ENCODE measurements at regions not wholly inside any gene's neighbourhood (a gene's known extent, or its start where the extent isn't known, plus 50 kb on each side); places are given as distances from the start of the nearest gene placed in this dataset.

DNA sequence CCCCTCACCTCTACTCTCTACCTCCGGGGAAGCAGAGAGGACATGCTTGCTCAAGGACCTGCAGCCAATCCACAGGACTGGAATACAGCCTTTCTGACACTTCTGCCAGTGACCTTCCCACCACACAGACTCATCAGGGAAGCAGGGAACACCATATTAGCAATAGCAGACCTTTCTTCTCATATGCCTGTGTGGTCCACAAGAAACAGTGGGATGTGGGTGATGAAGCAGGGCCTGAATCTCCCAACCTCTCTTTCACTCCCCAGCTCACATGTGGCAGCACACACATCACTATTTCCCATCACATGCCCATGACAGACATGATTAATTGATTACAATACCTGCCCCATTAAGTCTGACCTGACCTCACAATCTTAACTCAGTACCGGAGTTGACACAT is 695.1 kb downstream of the MATN1 start:
- no peak overlapping the region for H3K4me3 Mint-ChIP-seq
- H3K27ac Mint-ChIP-seq = no peak overlapping the region
- no peaks in the 10 kb centered on the region for H3K4me1 Mint-ChIP-seq
- H3K36me3 Mint-ChIP-seq = no peaks in the 10 kb centered on the region
- DNase-seq (no peak), ATAC-seq (replicated peaks) (no peak)
- H3K27me3 Mint-ChIP-seq = peaks cover 8 to 30% of the 10 kb centered on the region in 2 donors
- peaks cover 5 to 8% of the 10 kb centered on the region in 2 donors for H3K9me3 Mint-ChIP-seq

DNA sequence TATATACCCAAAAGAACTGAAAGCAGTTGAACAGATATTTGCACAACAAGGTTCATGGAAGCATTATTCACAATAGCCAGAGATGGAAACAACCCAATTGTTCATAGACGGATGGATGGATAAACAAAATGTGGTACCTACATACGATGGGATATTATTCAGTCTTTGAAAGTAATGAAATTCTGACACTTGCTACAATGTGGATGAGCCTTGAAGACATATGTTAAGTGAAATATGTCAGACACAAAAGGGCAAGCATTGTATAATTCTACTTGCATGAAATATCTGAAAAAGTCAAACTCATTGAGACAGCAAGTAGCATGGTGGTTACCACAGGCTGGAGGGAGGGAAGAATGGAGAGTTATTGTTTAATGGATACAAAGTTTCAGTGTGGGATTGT is 696.1 kb downstream of the MATN1 start:
- DNase-seq (no peak), ATAC-seq (replicated peaks) (no peak)
- H3K4me1 Mint-ChIP-seq = no peaks in the 10 kb centered on the region
- H3K27me3 Mint-ChIP-seq = peaks cover 17 to 40% of the 10 kb centered on the region in 2 donors
- H3K36me3 Mint-ChIP-seq = no peaks in the 10 kb centered on the region
- no peak overlapping the region for H3K4me3 Mint-ChIP-seq
- no peak overlapping the region for H3K27ac Mint-ChIP-seq
- peaks cover 1 to 3% of the 10 kb centered on the region in 2 donors for H3K9me3 Mint-ChIP-seq

DNA sequence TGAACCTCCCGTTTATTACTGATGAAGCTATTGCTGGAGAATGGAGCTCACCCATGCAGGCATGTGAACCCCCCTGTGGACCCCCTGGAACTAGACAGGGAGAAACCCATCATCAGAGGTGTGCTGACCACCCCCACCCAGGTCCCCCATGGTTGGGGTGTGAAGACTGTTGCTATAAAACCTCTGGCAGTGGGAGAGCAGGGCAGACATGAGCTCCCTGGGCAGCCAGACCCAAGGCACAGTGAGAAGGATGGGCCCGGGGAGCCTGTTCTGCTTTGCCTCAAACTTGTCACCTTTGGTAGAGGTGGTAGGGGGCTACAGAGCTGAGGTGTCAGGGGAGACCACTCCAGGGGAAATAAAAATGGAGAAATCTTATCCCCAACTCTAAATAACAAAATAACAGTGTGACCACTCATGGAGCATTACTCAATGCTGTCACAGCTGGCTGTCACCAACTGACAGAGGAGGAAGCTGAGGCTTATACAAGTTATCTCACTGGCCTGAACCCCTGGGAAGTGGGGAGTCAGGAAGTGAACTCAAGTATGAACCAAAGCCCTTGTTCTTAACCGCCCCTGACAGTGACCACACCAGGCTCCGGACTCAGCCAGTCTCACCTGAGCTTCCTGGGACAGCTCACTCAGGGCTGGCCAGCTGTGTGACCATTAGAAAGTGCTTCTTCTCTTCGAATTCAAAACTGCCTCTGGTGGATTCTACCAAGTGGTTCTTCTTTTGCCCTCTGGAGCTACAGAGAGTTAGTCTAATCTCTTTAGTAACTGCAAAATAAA is 698.8 kb downstream of the MATN1 start:
- Mint-ChIP-seq H3K36me3 (no peaks in the 10 kb centered on the region), H3K4me1 (no peaks in the 10 kb centered on the region), H3K9me3 (peaks cover 0 to 1% of the 10 kb centered on the region in 2 donors), H3K27me3 (peaks cover 17 to 43% of the 10 kb centered on the region in 2 donors), H3K4me3 (no peak overlapping the region), H3K27ac (no peak overlapping the region)
- ATAC-seq (replicated peaks) = no peak
- no peak for DNase-seq

DNA sequence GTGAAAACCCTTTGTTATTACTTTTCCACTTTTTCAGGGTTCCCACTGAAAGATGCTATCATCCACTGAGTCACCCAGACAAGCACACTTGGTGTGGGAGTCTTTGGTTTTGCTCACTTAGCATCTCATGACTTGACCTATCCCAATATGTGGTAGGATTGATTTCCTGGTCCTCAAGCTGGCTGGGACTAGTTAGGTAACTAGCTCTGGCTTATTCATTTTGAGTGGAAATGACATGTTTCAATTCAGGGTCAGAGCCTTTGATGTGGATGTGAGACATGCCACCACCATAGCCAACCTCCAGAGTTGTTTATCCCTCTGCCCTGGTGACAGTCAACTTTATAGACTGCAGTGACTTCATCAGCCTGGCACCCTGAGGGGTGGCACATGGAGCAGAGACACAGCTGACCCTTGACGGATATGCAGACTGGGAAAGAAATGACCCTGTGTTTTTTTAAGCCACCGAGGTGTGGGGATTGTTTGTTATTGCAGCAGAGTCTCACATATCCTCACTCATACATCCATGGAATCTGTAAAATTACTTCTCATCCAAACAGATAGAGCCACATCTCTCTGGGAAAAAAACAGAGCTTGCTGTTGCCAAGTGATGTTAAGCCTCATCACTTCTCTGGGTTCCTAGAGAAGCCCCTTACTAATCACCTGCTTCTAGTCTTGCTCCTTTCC is 699.9 kb downstream of the MATN1 start:
- no peak overlapping the region for H3K27ac Mint-ChIP-seq
- no peaks in the 10 kb centered on the region for H3K36me3 Mint-ChIP-seq
- H3K27me3 Mint-ChIP-seq = peaks cover 17 to 39% of the 10 kb centered on the region in 2 donors
- no peak for ATAC-seq (replicated peaks)
- peaks cover 2 to 6% of the 10 kb centered on the region in 2 donors for H3K9me3 Mint-ChIP-seq
- DNase-seq = no peak
- no peak overlapping the region for H3K4me3 Mint-ChIP-seq
- H3K4me1 Mint-ChIP-seq = no peaks in the 10 kb centered on the region

DNA sequence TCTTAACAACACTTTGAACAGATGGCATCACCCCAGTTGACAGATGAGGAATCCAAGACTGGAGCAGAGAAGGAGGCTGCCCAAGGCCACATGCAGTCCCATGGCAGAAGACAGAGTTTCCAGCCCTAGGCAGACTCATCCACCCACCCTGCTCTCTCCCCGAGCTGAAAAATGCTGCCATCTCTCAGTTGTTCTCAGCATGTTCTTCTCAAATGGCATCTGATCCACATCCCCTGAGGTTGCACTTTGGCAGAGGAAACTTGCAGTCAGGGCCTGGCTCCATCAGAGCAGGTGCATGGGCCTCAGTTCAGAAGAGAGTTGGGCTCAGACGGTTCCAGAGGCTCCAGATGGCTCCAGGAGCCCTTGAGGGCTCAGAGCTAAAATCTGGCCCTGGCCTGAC is 709.4 kb downstream of the MATN1 start:
- ATAC-seq (replicated peaks) = no peak
- peaks cover 11 to 14% of the 10 kb centered on the region in 2 donors for H3K9me3 Mint-ChIP-seq
- DNase-seq = no peak
- H3K27me3 Mint-ChIP-seq = peaks cover 0 to 3% of the 10 kb centered on the region in 2 donors
- peaks cover 0 to 3% of the 10 kb centered on the region in 2 donors for H3K36me3 Mint-ChIP-seq
- no peak overlapping the region for H3K27ac Mint-ChIP-seq
- no peak overlapping the region for H3K4me3 Mint-ChIP-seq
- H3K4me1 Mint-ChIP-seq = no peaks in the 10 kb centered on the region

DNA sequence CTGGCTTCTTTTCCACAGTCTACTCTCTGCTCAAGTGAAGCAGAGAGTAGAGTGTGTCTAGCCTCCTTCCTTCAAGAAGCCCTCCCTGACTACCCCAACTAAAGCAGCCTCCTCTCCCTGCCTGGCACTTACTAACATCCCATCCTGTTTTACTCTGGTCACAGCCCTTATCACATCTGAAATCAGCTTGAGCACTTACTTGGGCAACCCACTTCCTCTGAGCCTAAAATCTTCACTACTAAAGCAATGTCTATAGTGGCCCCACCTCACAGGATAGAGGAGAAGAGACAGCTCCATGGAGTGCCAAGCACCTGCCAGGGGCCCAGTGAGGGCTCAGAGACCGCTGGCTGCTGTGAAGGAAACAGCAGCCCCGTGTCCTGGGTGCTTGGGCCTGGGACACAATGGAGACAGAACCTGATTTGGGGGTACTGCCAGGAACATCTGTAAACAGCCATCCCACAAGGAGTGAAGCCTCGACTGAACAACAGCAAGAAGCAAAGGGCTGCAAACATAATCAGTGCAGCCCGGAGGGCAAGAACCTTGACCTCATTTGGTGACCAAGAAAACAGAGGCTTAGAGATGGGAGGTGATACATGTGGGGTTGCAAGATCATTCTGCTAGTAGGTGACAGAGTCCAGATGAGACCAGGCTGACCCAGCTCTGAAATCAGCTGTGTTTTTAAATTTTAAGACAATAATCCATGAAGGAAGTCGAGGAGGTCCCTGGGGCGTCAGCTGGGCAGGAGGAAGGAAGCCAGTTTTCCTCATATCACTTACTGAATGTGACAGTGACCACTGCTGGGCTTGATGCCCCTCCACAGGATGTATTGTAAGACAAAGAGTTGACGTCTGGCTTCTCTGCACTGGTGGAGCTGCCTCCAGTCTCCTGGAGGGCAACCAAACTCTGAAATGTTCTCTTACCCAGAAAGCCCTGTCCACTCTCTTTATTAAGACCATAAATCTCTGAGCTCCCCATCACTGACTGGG is 710.6 kb downstream of the MATN1 start:
- peaks cover 0 to 1% of the 10 kb centered on the region in 2 donors for H3K36me3 Mint-ChIP-seq
- no peak overlapping the region for H3K4me3 Mint-ChIP-seq
- no peaks in the 10 kb centered on the region for H3K4me1 Mint-ChIP-seq
- peaks cover 0 to 8% of the 10 kb centered on the region in 2 donors for H3K27me3 Mint-ChIP-seq
- DNase-seq (no peak), ATAC-seq (replicated peaks) (no peak)
- H3K9me3 Mint-ChIP-seq = peaks cover 2% of the 10 kb centered on the region in 2 donors
- H3K27ac Mint-ChIP-seq = no peak overlapping the region

DNA sequence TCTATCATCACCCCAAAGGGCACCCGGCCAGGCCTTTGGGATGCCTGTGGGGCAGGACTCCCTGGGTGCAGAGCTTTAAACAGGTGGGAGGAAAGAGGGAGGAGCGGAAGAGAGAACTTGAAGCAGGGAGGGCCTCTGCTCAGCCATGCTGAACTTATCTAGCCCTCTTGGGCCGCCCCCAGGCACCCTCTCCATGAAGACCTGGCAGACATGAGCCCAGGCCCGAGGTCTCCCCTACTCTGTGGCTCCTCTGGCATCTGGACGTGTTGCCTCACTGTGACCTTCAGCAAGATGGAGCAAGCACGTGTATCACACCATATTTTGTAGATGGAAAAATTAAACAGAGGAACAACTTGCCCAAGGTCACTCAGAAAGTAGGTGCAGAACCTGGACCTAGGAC is 711.4 kb downstream of the MATN1 start:
- H3K4me3 Mint-ChIP-seq = no peak overlapping the region
- no peaks in the 10 kb centered on the region for H3K36me3 Mint-ChIP-seq
- DNase-seq (no peak), ATAC-seq (replicated peaks) (no peak)
- H3K27me3 Mint-ChIP-seq = peaks cover 0 to 8% of the 10 kb centered on the region in 2 donors
- no peak overlapping the region for H3K27ac Mint-ChIP-seq
- no peaks in the 10 kb centered on the region for H3K9me3 Mint-ChIP-seq
- H3K4me1 Mint-ChIP-seq = no peaks in the 10 kb centered on the region

DNA sequence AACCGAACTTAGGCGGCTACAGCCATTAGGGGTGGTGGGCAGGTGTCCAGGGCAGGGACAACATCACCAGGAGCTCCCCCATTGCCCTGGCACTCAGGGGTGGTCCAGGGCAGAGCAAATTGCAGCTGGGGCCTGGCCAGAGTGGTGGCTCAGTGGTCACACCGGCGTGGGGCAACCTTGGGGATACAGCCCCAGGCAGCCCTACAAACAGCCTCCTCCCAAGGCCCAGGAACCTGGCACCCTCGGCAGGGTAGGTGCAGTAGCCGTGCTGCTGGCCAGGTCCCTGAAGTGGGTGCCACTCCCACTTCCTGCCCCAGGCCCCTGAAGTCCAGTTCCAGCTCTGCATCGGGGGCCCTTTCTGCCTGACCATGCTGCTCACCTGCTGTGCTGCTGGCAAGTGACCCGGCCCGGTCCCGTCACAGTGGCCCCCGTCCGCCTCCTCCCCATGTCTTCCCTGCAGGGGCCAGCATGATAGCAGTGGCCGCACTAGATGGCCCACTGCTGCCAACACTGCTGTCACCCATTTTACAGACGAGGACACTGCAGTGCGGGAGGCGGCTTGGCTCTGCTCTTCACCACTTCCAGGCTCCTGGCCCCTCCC is 712.8 kb downstream of the MATN1 start:
- no peak overlapping the region for H3K27ac Mint-ChIP-seq

DNA sequence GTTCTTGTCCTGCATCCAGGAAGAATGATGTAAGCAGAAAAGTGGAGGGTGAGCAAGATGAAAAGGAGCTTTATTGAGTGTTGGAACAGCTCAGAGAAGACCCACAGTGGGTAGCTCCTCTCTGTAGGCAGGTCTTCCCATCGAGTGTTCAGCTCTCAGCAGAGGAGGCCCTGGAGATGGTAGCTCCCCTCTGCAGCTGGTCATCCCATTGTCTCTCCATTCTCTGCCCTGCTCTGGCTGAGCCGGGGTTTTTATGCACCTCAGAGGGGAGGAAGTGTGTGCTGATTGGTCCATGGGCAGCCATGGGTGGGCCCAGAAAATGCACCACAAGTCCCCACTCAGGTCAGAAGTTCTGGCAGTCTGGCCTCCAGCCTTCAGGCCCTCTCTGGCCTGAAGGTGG is 713.7 kb downstream of the MATN1 start:
- DNase-seq = no peak
- no peaks in the 10 kb centered on the region for H3K4me1 Mint-ChIP-seq
- no peaks in the 10 kb centered on the region for H3K36me3 Mint-ChIP-seq
- peaks cover 0 to 8% of the 10 kb centered on the region in 2 donors for H3K27me3 Mint-ChIP-seq
- no peak overlapping the region for H3K27ac Mint-ChIP-seq
- ATAC-seq (replicated peaks) = no peak
- H3K9me3 Mint-ChIP-seq = no peaks in the 10 kb centered on the region
- no peak overlapping the region for H3K4me3 Mint-ChIP-seq

More for the DNA sequence above, 712.8 kb downstream of the MATN1 start:
- no peaks in the 10 kb centered on the region for H3K4me1 Mint-ChIP-seq
- no peak for DNase-seq
- H3K9me3 Mint-ChIP-seq = no peaks in the 10 kb centered on the region
- no peak overlapping the region for H3K4me3 Mint-ChIP-seq
- H3K36me3 Mint-ChIP-seq = no peaks in the 10 kb centered on the region
- peaks cover 0 to 8% of the 10 kb centered on the region in 2 donors for H3K27me3 Mint-ChIP-seq
- ATAC-seq (replicated peaks) = no peak

DNA sequence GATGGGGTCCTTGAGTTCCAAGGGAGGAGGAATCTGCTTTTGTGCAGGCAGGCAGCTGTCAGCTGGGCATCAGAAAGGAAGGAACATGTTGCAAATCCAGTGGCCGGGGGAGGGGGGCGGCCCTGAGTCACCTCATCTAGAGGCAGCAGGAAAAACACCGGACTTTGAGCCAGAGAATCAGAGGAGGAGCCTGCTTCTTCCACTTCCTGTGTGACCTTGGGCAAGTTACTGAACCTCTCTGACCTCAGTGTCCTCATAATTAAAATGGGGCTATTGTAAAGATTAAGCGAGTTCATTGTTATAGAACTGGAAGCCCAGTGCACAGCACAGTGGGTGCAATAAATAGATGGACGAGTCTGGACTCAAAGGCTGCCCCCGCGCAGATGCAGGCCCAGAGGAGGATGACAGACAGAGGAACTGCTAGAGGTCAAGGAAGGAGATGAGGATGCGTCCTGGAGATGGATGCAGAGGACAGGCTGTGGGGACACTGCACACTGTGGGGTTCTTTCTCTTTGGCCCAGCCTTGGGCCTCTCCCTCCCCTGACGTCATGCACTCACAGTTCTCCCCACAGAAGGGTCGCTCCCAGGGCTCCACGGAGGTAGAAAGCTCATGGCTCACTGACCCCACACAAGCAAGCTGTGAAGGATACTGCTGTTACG is 714.3 kb downstream of the MATN1 start:
- DNase-seq (no peak), ATAC-seq (replicated peaks) (no peak)
- H3K27ac Mint-ChIP-seq = no peak overlapping the region
- no peaks in the 10 kb centered on the region for H3K9me3 Mint-ChIP-seq
- H3K36me3 Mint-ChIP-seq = no peaks in the 10 kb centered on the region
- H3K4me3 Mint-ChIP-seq = no peak overlapping the region
- no peaks in the 10 kb centered on the region for H3K4me1 Mint-ChIP-seq
- peaks cover 0 to 8% of the 10 kb centered on the region in 2 donors for H3K27me3 Mint-ChIP-seq

DNA sequence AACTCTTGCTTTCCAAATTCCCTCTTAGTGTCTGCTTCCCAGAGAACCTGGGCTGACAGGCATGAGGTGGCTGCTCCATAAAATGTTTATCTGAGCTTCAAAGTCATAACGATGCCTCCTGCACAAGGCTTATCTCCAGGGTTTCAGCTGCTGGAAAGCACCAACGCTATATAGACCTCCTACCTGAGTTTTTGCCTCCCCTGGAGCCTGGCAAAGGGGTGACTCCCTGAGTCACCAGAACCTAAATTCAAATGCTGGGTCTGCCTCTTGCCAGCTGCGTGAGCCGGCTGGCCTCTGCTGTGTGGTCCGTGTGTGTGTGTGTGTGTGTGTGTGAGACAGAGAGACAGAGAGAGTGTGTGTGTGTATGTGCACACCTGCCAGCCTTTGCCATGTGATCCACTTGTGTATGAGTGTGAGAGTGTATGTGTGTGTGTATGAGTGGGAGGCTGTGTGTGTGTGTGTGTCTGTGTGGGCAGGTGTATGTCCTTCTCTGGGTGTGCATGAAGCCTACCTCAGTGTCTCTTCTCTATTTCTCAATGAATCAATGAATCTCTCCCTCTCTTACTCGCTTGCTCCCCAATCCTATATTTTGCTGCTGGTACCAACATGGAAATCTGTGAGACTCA is 714.9 kb downstream of the MATN1 start:
- Mint-ChIP-seq H3K9me3 (no peaks in the 10 kb centered on the region), H3K4me3 (no peak overlapping the region), H3K27me3 (peaks cover 0 to 8% of the 10 kb centered on the region in 2 donors), H3K27ac (peak overlapping the region; percentile 10), H3K36me3 (no peaks in the 10 kb centered on the region), H3K4me1 (no peaks in the 10 kb centered on the region)
- DNase-seq (no peak), ATAC-seq (replicated peaks) (no peak)

DNA sequence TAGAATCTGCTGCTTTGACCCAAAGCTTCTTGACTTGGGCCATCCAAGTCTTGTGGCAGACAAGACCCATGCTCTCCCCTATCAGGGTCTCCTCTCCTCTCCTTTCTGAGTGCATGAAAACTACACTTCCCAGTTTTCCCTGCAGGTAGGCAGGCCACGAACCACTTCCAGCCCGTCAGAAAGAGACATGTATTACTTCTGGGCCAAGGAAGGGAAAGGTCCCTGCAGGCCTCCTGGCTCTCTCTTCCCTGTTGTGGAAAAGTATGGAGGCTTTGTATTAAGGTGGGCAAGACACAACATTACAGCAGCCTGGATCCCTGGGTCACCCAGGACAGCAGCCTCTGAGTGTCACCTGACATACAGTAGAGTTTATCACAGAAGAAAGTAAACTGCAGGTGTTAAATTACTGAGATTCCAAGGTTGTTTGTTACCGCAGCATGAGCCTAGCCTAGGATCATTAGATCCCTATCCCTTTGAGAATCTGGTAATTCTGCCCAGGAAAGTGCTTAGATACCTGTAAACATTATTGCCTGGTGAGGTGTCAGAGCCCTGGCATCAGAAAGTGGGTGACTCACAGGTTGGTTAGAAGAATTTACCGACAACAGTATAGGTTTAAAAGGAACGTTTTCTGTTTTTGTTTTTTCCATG is 717.3 kb downstream of the MATN1 start:
- Mint-ChIP-seq H3K36me3 (no peaks in the 10 kb centered on the region), H3K4me1 (no peaks in the 10 kb centered on the region), H3K27ac (no peak overlapping the region), H3K9me3 (peaks cover 0 to 3% of the 10 kb centered on the region in 2 donors), H3K4me3 (no peak overlapping the region), H3K27me3 (peaks cover 0 to 11% of the 10 kb centered on the region in 2 donors)
- DNase-seq = no peak
- ATAC-seq (replicated peaks) = no peak

DNA sequence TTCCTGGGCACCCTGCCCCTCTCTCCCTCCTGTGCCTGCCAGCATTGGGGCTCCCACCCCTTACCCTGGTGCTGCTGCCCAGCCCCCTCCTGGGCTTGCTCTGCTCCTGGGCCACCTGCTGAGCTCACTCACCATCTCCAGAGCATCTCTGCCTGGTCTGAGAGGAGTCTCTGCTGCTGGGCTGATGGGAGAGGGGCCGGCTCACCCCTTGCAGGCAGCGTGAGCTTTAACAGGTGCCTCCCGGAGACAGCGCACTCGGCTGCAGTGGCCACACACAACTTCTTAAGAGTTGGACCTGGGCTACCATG is 721.7 kb downstream of the MATN1 start:
- H3K4me1 Mint-ChIP-seq = no peaks in the 10 kb centered on the region

More for the DNA sequence above, 721.7 kb downstream of the MATN1 start:
- peaks cover 0 to 3% of the 10 kb centered on the region in 2 donors for H3K9me3 Mint-ChIP-seq
- DNase-seq = no peak
- ATAC-seq (replicated peaks) = no peak
- H3K4me3 Mint-ChIP-seq = no peak overlapping the region
- H3K27me3 Mint-ChIP-seq = peaks cover 0 to 3% of the 10 kb centered on the region in 2 donors
- H3K36me3 Mint-ChIP-seq = no peaks in the 10 kb centered on the region
- H3K27ac Mint-ChIP-seq = no peak overlapping the region
